ENCODE measurements at regions not wholly inside any gene's neighbourhood (a gene's known extent, or its start where the extent isn't known, plus 50 kb on each side); places are given as distances from the start of the nearest gene placed in this dataset.

- Histone ChIP-seq H3K23me2 (ENCODE audit: insufficient read length, low read depth, low read length, poor library complexity, severe bottlenecking) (no peaks in the 10 kb centered on the region), H3T11ph (ENCODE audit: low read length) (no peak overlapping the region), H2AK5ac (ENCODE audit: insufficient read length, low read length) (no peak overlapping the region), H2BK15ac (ENCODE audit: low read depth, low read length) (no peak overlapping the region), H3K18ac (ENCODE audit: insufficient read length, low read depth, low read length) (no peak overlapping the region), H4K8ac (replicated peaks; ENCODE audit: insufficient read length, low read depth, low read length) (no peak overlapping the region), H2AFZ (ENCODE audit: low read length) (no peak overlapping the region), H3K27ac (ENCODE audit: insufficient read length, low read depth, low read length) (no peak overlapping the region), H3K79me2 (ENCODE audit: insufficient read depth, low read length) (no peaks in the 10 kb centered on the region), H3K9me3 (ENCODE audit: control insufficient read depth, low read depth, low read length) (peaks cover 7% of the 10 kb centered on the region), H2BK5ac (ENCODE audit: insufficient read length, low read length) (no peak overlapping the region), H4K20me1 (ENCODE audit: control insufficient read depth, insufficient read depth, insufficient read length) (no peaks in the 10 kb centered on the region), H3K14ac (ENCODE audit: insufficient read depth, low read length) (no peak overlapping the region), H3K9ac (ENCODE audit: extremely low read depth, insufficient read length, low read length) (no peak overlapping the region), H4K91ac (ENCODE audit: insufficient read length, low read depth, low read length) (no peak overlapping the region), H3K27me3 (ENCODE audit: insufficient read depth, low read length) (no peaks in the 10 kb centered on the region), H2BK20ac (ENCODE audit: low read depth, low read length, poor library complexity, severe bottlenecking) (no peak overlapping the region), H3K56ac (ENCODE audit: insufficient read length, low read depth, low read length) (no peak overlapping the region), H3K23ac (ENCODE audit: insufficient read length, low read depth, low read length) (no peak overlapping the region), H2BK12ac (ENCODE audit: insufficient read length, low read depth, low read length) (no peak overlapping the region), H3K4me2 (ENCODE audit: insufficient read depth, insufficient read length, low read length) (no peak overlapping the region), H2BK120ac (ENCODE audit: low read depth, low read length, poor library complexity, severe bottlenecking) (no peak overlapping the region), H3K79me1 (ENCODE audit: insufficient read depth, low read depth, low read length, poor library complexity, severe bottlenecking) (no peaks in the 10 kb centered on the region), H3K4me1 (ENCODE audit: insufficient read depth, low read length) (no peaks in the 10 kb centered on the region), H3K4ac (ENCODE audit: low read depth, low read length) (no peak overlapping the region), H4K5ac (ENCODE audit: insufficient read length, low read depth, low read length) (no peak overlapping the region)
- Mint-ChIP-seq H3K27me3 (ENCODE audit: low read depth) (no peaks in the 10 kb centered on the region), H3K36me3 (ENCODE audit: insufficient read depth in 1 of 3, low read depth in 3 of 3) (peaks cover 23 to 44% (median 30%) of the 10 kb centered on the region in 3 experiments), H3K4me1 (no peaks in the 10 kb centered on the region), H3K4me3 (no peak overlapping the region), H3K9me3 (peaks cover 34 to 45% of the 10 kb centered on the region in 2 experiments), H3K27ac (no peak overlapping the region; a peak in 1 of 7 replicates)
- DNase-seq: no peak
- TF ChIP-seq CTCF (conservative IDR thresholded peaks at IDR 0.05): no peak
- WGBS (ENCODE audit: extremely low coverage, insufficient read length, low lambda C conversion rate): no CpG with 5 or more reads among the region's 1 CpG
Observed at GRCh38 chr4:117755438-117755837, 278.8 kb upstream of the NDST3 start.

All from H9 (cell line).